ENCODE measurements at regions not wholly inside any gene's neighbourhood (a gene's known extent, or its start where the extent isn't known, plus 50 kb on each side); places are given as distances from the start of the nearest gene placed in this dataset.
"Not testable (repeated sequence)": the region's sequence is repeated elsewhere in the genome, so short reads cannot be mapped to it uniquely, and the experiment has no call there.

GRCh38 chr10:28996947-28997551 lies 291.8 kb upstream of the LYZL1 start:
- Histone ChIP-seq H4K20me1 (ENCODE audit: insufficient read depth) (no peaks in the 10 kb centered on the region), H3K79me2 (ENCODE audit: insufficient read depth, low read depth) (no peaks in the 10 kb centered on the region), H2AFZ (ENCODE audit: low read depth) (no peak overlapping the region), H3K27ac (no peak overlapping the region), H3K4me1 (ENCODE audit: low read depth, poor library complexity, severe bottlenecking) (no peaks in the 10 kb centered on the region), H3K27me3 (ENCODE audit: insufficient read depth, low read depth) (no peaks in the 10 kb centered on the region), H3K36me3 (ENCODE audit: insufficient read depth) (no peaks in the 10 kb centered on the region), H3K4me3 (IDR thresholded peaks at IDR 0.05; ENCODE audit: insufficient read depth, low read depth, low read length) (no peak overlapping the region), H3K4me2 (no peak overlapping the region), H3K9ac (no peak overlapping the region)
- TF ChIP-seq CTCF (conservative IDR thresholded peaks at IDR 0.05; ENCODE audit: low read depth, low read length) = no peak

- H3K4me3 ChIP-seq (IDR thresholded peaks at IDR 0.05; ENCODE audit: insufficient read depth, low read depth, low read length) = no peak overlapping the region
- H3K4me2 ChIP-seq = no peak overlapping the region
- H4K20me1 ChIP-seq (ENCODE audit: insufficient read depth) = no peaks in the 10 kb centered on the region
- no peak for TF ChIP-seq CTCF (conservative IDR thresholded peaks at IDR 0.05; ENCODE audit: low read depth, low read length)
- H3K27me3 ChIP-seq (ENCODE audit: insufficient read depth, low read depth) = no peaks in the 10 kb centered on the region
- no peak overlapping the region for H3K27ac ChIP-seq
- H3K36me3 ChIP-seq (ENCODE audit: insufficient read depth) = no peaks in the 10 kb centered on the region
- H3K4me1 ChIP-seq (ENCODE audit: low read depth, poor library complexity, severe bottlenecking) = no peaks in the 10 kb centered on the region
- no peaks in the 10 kb centered on the region for H3K79me2 ChIP-seq (ENCODE audit: insufficient read depth, low read depth)
- no peak overlapping the region for H2AFZ ChIP-seq (ENCODE audit: low read depth)
- H3K9ac ChIP-seq = no peak overlapping the region
Observed at GRCh38 chr10:28997734-28998133, 291.1 kb upstream of the LYZL1 start.

- no peak overlapping the region for H2AFZ ChIP-seq (ENCODE audit: low read depth)
- no peak overlapping the region for H3K27ac ChIP-seq
- no peaks in the 10 kb centered on the region for H4K20me1 ChIP-seq (ENCODE audit: insufficient read depth)
- no peaks in the 10 kb centered on the region for H3K4me1 ChIP-seq (ENCODE audit: low read depth, poor library complexity, severe bottlenecking)
- no peak overlapping the region for H3K4me2 ChIP-seq
- TF ChIP-seq CTCF (conservative IDR thresholded peaks at IDR 0.05; ENCODE audit: low read depth, low read length) = no peak
- no peaks in the 10 kb centered on the region for H3K36me3 ChIP-seq (ENCODE audit: insufficient read depth)
- H3K9ac ChIP-seq = no peak overlapping the region
- H3K27me3 ChIP-seq (ENCODE audit: insufficient read depth, low read depth) = no peaks in the 10 kb centered on the region
- H3K79me2 ChIP-seq (ENCODE audit: insufficient read depth, low read depth) = no peaks in the 10 kb centered on the region
- H3K4me3 ChIP-seq (IDR thresholded peaks at IDR 0.05; ENCODE audit: insufficient read depth, low read depth, low read length) = no peak overlapping the region
Observed at GRCh38 chr10:29001801-29002200, 287.1 kb upstream of the LYZL1 start.

- not testable (repeated sequence) for H3K36me3 ChIP-seq (ENCODE audit: insufficient read depth); H2AFZ ChIP-seq (ENCODE audit: low read depth); H3K4me3 ChIP-seq (IDR thresholded peaks at IDR 0.05; ENCODE audit: insufficient read depth, low read depth, low read length); H3K27ac ChIP-seq; H3K9ac ChIP-seq; H3K4me1 ChIP-seq (ENCODE audit: low read depth, poor library complexity, severe bottlenecking); H3K79me2 ChIP-seq (ENCODE audit: insufficient read depth, low read depth); H3K4me2 ChIP-seq; H4K20me1 ChIP-seq (ENCODE audit: insufficient read depth); H3K27me3 ChIP-seq (ENCODE audit: insufficient read depth, low read depth)
Observed at GRCh38 chr10:29003014-29003413, 285.9 kb upstream of the LYZL1 start.

GRCh38 chr10:29005988-29006387 lies 282.9 kb upstream of the LYZL1 start:
- no peak overlapping the region for H2AFZ ChIP-seq (ENCODE audit: low read depth)
- no peaks in the 10 kb centered on the region for H3K79me2 ChIP-seq (ENCODE audit: insufficient read depth, low read depth)
- H4K20me1 ChIP-seq (ENCODE audit: insufficient read depth) = no peaks in the 10 kb centered on the region
- no peak overlapping the region for H3K4me3 ChIP-seq (IDR thresholded peaks at IDR 0.05; ENCODE audit: insufficient read depth, low read depth, low read length)
- H3K4me2 ChIP-seq = no peak overlapping the region
- no peak for TF ChIP-seq CTCF (conservative IDR thresholded peaks at IDR 0.05; ENCODE audit: low read depth, low read length)
- H3K27me3 ChIP-seq (ENCODE audit: insufficient read depth, low read depth) = no peaks in the 10 kb centered on the region
- H3K9ac ChIP-seq = no peak overlapping the region
- no peak overlapping the region for H3K27ac ChIP-seq
- no peaks in the 10 kb centered on the region for H3K4me1 ChIP-seq (ENCODE audit: low read depth, poor library complexity, severe bottlenecking)
- no peaks in the 10 kb centered on the region for H3K36me3 ChIP-seq (ENCODE audit: insufficient read depth)

All from KMS-11 (cell line).